Hepatocyte (in vitro differentiated cells): ENCODE measurements at regions not wholly inside any gene's neighbourhood (a gene's known extent, or its start where the extent isn't known, plus 50 kb on each side); places are given as distances from the start of the nearest gene placed in this dataset.

ENCODE experiments used
- DNase-seq: peaks from one replicate; pipeline ENCODE4 v3.0.0-alpha.2; 2016; ENCODE audit warnings: low spot score
- H2AFZ ChIP-seq: fragments of 200-600 bp; sonication (generic); 2 replicates; pipeline ENCODE4 v1.6.0; 2016; ENCODE audit warnings: antibody characterized with exemption, mild to moderate bottlenecking
- H3K27ac ChIP-seq: fragments of 200-600 bp; sonication (generic); 2 replicates; pipeline ENCODE4 v1.5.1; 2016; ENCODE audit warnings: mild to moderate bottlenecking
- H3K27me3 ChIP-seq: fragments of 200-600 bp; sonication (generic); 2 replicates; pipeline ENCODE4 v1.6.1; 2016
- H3K36me3 ChIP-seq: fragments of 200-600 bp; sonication (generic); replicated peaks from 2 replicates; pipeline ENCODE4 v1.5.1; 2016; ENCODE audit warnings: low read depth; ENCODE audit not compliant: insufficient read depth
- H3K4me1 ChIP-seq: fragments of 200-600 bp; sonication (generic); 2 replicates; pipeline ENCODE4 v1.5.1; 2016; ENCODE audit warnings: mild to moderate bottlenecking, moderate library complexity; ENCODE audit not compliant: insufficient read depth
- H3K4me2 ChIP-seq: fragments of 200-600 bp; sonication (generic); 2 replicates; pipeline ENCODE4 v1.6.0; 2016
- H3K4me3 ChIP-seq: fragments of 200-600 bp; sonication (generic); 2 replicates; pipeline ENCODE4 v1.5.1; 2016; ENCODE audit warnings: mild to moderate bottlenecking
- H3K79me2 ChIP-seq: fragments of 200-600 bp; sonication (generic); 2 replicates; pipeline ENCODE4 v1.6.0; 2017; ENCODE audit warnings: mild to moderate bottlenecking
- H3K9me2 ChIP-seq: fragments of 200-600 bp; sonication (generic); replicated peaks from 2 replicates; pipeline ENCODE4 v1.6.0; 2017; ENCODE audit warnings: mild to moderate bottlenecking; ENCODE audit not compliant: insufficient read depth
- H3K9me3 ChIP-seq: fragments of 200-600 bp; sonication (generic); 2 replicates; pipeline ENCODE4 v1.5.1; 2016; ENCODE audit warnings: low read depth, mild to moderate bottlenecking
- H4K20me1 ChIP-seq: fragments of 200-600 bp; sonication (generic); 2 replicates; pipeline ENCODE4 v1.6.0; 2016; ENCODE audit warnings: mild to moderate bottlenecking; ENCODE audit not compliant: insufficient read depth, poor library complexity, severe bottlenecking
- EZH2 ChIP-seq: fragments of 200-600 bp; sonication (generic); IDR thresholded peaks from 2 replicates; pipeline ENCODE4 v1.6.1; 2016; ENCODE audit warnings: antibody characterized with exemption, mild to moderate bottlenecking, borderline replicate concordance
- EZH2phosphoT487 ChIP-seq: fragments of 200-600 bp; sonication (generic); IDR thresholded peaks from one replicate; pipeline ENCODE4 v1.6.1; 2018; ENCODE audit warnings: antibody characterized with exemption, mild to moderate bottlenecking, low read depth, moderate library complexity; ENCODE audit not compliant: unreplicated experiment, severe bottlenecking
- WGBS: methylation state at CpG from one replicate; pipeline ENCODE4 v1.1.6; 2016; ENCODE audit warnings: low lambda C conversion rate; ENCODE audit errors: missing lambda C conversion rate; 5-methylcytosine and 5-hydroxymethylcytosine counted together
- TF ChIP-seq, protein P1 (sequence below): fragments of 200-600 bp; sonication (generic); IDR thresholded peaks from 2 replicates; pipeline ENCODE4 v1.5.1; 2016; ENCODE audit warnings: antibody characterized with exemption, mild to moderate bottlenecking; ENCODE audit not compliant: poor library complexity

DNA sequence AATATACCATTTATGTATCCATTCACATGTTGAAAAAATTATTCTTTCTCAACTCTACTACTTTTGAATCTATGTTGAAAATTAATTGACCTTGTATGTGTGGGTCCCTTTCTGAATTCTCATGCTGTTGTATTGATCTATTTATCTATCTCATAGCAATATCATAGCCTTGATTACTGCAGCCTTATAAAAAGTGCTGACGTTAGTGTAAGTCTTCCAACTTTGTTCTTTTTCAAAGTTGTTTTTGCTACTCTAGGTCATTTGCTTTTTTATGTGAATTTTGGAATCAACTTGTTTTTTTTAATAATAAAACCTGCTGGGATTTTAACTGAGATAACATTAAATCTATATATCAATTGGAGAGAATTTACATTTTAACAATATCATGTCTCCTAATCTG, 52.2 kb upstream of the PAX3 start:
- 88% methylated on average over 1 of the region's 1 CpG for WGBS

DNA sequence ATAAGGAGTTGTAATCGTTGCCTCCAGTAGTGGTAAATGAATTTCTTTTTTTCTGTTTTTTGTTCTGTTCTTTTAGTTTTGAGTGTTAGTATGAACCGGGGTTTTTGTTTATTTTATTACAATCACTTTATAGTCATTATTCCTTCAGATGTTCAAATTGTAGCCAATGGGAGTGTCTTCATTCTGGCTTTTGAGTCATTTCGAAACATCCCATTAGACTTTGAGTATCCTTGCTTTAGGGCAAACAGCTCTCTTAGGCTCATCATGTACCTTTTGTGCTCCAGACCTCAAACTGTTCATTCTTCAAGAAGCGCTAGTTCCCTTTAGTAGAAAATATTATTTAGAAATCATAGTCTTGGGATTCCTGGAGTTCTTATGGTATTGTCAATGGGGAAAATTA, 54.2 kb upstream of the PAX3 start:
- H4K20me1 ChIP-seq = no peaks in the 10 kb centered on the region
- no peaks in the 10 kb centered on the region for H3K36me3 ChIP-seq
- H3K4me1 ChIP-seq = no peaks in the 10 kb centered on the region
- 90% methylated on average over 4 of the region's 4 CpGs for WGBS
- H3K4me3 ChIP-seq = no peak overlapping the region
- no peaks in the 10 kb centered on the region for H3K9me3 ChIP-seq
- DNase-seq = no peak
- no peaks in the 10 kb centered on the region for H3K9me2 ChIP-seq
- H3K79me2 ChIP-seq = no peaks in the 10 kb centered on the region
- TF ChIP-seq EZH2 = no peak
- TF ChIP-seq EZH2phosphoT487 = no peak
- TF ChIP-seq, protein P1, sequence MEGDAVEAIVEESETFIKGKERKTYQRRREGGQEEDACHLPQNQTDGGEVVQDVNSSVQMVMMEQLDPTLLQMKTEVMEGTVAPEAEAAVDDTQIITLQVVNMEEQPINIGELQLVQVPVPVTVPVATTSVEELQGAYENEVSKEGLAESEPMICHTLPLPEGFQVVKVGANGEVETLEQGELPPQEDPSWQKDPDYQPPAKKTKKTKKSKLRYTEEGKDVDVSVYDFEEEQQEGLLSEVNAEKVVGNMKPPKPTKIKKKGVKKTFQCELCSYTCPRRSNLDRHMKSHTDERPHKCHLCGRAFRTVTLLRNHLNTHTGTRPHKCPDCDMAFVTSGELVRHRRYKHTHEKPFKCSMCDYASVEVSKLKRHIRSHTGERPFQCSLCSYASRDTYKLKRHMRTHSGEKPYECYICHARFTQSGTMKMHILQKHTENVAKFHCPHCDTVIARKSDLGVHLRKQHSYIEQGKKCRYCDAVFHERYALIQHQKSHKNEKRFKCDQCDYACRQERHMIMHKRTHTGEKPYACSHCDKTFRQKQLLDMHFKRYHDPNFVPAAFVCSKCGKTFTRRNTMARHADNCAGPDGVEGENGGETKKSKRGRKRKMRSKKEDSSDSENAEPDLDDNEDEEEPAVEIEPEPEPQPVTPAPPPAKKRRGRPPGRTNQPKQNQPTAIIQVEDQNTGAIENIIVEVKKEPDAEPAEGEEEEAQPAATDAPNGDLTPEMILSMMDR = no peak
- H3K27me3 ChIP-seq = no peaks in the 10 kb centered on the region
- no peak overlapping the region for H3K4me2 ChIP-seq
- no peak overlapping the region for H3K27ac ChIP-seq
- no peak overlapping the region for H2AFZ ChIP-seq

More for the DNA sequence above, 52.2 kb upstream of the PAX3 start:
- no peaks in the 10 kb centered on the region for H3K4me1 ChIP-seq
- no peaks in the 10 kb centered on the region for H3K9me2 ChIP-seq
- no peak overlapping the region for H3K27ac ChIP-seq
- H3K9me3 ChIP-seq = no peaks in the 10 kb centered on the region
- H3K27me3 ChIP-seq = no peaks in the 10 kb centered on the region
- TF ChIP-seq, protein P1 = no peak
- TF ChIP-seq EZH2 = no peak
- no peak for TF ChIP-seq EZH2phosphoT487
- no peak overlapping the region for H3K4me3 ChIP-seq
- H3K79me2 ChIP-seq = no peaks in the 10 kb centered on the region
- no peaks in the 10 kb centered on the region for H3K36me3 ChIP-seq
- no peak for DNase-seq
- H3K4me2 ChIP-seq = no peak overlapping the region
- no peaks in the 10 kb centered on the region for H4K20me1 ChIP-seq
- no peak overlapping the region for H2AFZ ChIP-seq

DNA sequence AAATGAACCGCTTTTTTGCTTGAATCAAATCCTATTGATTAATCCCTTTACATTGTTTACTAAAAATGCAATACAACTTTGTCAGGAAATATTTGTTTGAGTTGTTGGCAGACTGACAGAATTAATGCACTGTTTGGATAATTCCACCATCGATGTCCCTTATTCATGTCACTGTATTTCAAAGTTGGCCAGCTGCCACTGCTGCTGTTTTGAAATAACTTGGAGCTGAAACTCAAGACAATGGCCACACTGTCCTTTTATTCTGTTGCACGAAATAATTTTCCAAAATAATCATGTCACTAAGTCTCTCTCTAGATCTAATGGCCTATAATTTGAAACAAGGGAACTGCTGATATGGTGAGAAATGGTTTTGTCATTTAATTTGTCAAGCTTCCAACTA, 55.2 kb upstream of the PAX3 start:
- no peak overlapping the region for H3K27ac ChIP-seq
- no peaks in the 10 kb centered on the region for H3K27me3 ChIP-seq
- no peaks in the 10 kb centered on the region for H3K79me2 ChIP-seq
- H4K20me1 ChIP-seq = no peaks in the 10 kb centered on the region
- no peaks in the 10 kb centered on the region for H3K4me1 ChIP-seq
- no peaks in the 10 kb centered on the region for H3K9me2 ChIP-seq
- H3K4me3 ChIP-seq = no peak overlapping the region
- no peak overlapping the region for H3K4me2 ChIP-seq
- no peaks in the 10 kb centered on the region for H3K9me3 ChIP-seq
- DNase-seq = no peak
- no peak for TF ChIP-seq EZH2phosphoT487
- H3K36me3 ChIP-seq = no peaks in the 10 kb centered on the region
- WGBS = 72% methylated on average over 3 of the region's 3 CpGs
- no peak overlapping the region for H2AFZ ChIP-seq

GRCh38 chr2:222355860-222356259, 57.1 kb upstream of the PAX3 start:
- Histone ChIP-seq H3K4me1 (no peaks in the 10 kb centered on the region), H3K27ac (no peak overlapping the region), H3K4me3 (no peak overlapping the region), H3K79me2 (no peaks in the 10 kb centered on the region), H3K9me3 (no peaks in the 10 kb centered on the region), H3K9me2 (no peaks in the 10 kb centered on the region), H3K27me3 (no peaks in the 10 kb centered on the region), H3K4me2 (no peak overlapping the region), H4K20me1 (no peaks in the 10 kb centered on the region), H3K36me3 (no peaks in the 10 kb centered on the region), H2AFZ (no peak overlapping the region)
- DNase-seq = no peak
- TF ChIP-seq EZH2 (no peak), EZH2phosphoT487 (no peak)
- TF ChIP-seq, protein P1 = no peak
